ENCODE measurements at regions not wholly inside any gene's neighbourhood (a gene's known extent, or its start where the extent isn't known, plus 50 kb on each side); places are given as distances from the start of the nearest gene placed in this dataset.

DNA sequence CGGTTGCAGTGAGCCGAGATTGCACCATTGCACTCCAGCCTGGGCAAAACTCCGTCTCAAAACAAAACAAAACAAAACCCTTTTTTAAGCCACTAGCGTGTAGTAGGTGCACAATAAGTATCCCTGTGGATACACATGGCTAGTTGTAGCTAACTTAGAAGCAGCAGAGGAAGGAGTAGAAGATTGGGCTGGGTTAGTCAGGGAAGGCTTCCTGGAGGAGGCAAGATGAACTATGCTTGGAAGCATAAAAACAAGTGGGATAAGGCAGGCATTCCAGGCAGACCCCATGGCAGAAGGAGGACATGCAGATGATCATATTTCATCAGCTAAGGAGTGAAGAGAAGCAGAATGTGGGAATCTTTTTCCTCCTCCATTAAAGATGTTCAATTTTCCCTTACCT is 83.4 kb downstream of the IRX5 start:
- Histone ChIP-seq H3K9me3 (no peaks in the 10 kb centered on the region), H3K36me3 (no peaks in the 10 kb centered on the region), H3K27ac (no peak overlapping the region), H3K27me3 (no peaks in the 10 kb centered on the region), H3K4me3 (no peak overlapping the region), H3K9ac (ENCODE audit: low read depth in 2 of 2, low read length in 2 of 2) (no peak overlapping the region), H3K4me1 (no peaks in the 10 kb centered on the region)
- intact Hi-C loops (cut with DNase I) = no loop called here
- TF ChIP-seq, protein P1, sequence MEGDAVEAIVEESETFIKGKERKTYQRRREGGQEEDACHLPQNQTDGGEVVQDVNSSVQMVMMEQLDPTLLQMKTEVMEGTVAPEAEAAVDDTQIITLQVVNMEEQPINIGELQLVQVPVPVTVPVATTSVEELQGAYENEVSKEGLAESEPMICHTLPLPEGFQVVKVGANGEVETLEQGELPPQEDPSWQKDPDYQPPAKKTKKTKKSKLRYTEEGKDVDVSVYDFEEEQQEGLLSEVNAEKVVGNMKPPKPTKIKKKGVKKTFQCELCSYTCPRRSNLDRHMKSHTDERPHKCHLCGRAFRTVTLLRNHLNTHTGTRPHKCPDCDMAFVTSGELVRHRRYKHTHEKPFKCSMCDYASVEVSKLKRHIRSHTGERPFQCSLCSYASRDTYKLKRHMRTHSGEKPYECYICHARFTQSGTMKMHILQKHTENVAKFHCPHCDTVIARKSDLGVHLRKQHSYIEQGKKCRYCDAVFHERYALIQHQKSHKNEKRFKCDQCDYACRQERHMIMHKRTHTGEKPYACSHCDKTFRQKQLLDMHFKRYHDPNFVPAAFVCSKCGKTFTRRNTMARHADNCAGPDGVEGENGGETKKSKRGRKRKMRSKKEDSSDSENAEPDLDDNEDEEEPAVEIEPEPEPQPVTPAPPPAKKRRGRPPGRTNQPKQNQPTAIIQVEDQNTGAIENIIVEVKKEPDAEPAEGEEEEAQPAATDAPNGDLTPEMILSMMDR (IDR thresholded peaks at IDR 0.05) = no peak
- DNase-seq = no peak

DNA sequence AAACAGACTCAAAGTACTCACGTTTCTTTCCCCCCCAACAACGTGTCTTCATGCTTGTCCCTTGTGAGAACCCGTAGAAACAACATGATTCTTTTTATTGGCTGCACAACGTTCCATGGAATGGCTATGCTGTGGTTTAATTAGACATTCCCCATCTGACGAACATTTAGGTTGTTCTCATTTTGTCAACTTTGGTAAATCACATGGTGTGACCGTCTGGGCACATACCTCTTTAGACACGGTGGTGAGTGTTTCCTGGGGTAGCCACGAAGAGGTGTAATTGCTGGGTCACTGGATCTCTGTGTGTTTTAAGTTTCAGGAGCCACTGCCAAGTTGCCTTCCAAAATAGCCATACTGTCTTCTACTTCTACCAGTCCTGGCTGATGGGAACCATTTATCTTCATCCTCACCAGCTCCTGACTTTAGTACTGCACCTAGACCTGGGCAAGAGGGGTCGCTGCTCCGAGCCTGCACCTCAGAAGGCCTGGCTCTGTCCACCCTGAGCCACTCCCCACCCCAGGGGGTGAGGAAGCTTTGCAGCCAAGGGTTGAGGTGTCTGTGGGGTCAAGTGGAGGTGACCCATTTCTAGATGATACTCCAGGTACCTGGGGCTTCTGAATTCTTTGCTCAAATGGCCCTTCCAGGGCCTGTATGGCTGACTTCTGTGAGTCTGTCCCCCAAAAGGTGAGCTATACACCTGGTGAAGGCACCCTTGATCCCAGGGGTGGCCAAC is 84.7 kb downstream of the IRX5 start:
- no peaks in the 10 kb centered on the region for H3K9me3 ChIP-seq
- H3K36me3 ChIP-seq = no peaks in the 10 kb centered on the region
- TF ChIP-seq, protein P1 (IDR thresholded peaks at IDR 0.05) = no peak
- no peak overlapping the region for H3K4me3 ChIP-seq
- DNase-seq = no peak
- no peak overlapping the region for H3K27ac ChIP-seq
- H3K9ac ChIP-seq (ENCODE audit: low read depth in 2 of 2, low read length in 2 of 2) = no peak overlapping the region
- intact Hi-C loops (cut with DNase I) = no loop called here
- H3K4me1 ChIP-seq = no peaks in the 10 kb centered on the region
- no peaks in the 10 kb centered on the region for H3K27me3 ChIP-seq

DNA sequence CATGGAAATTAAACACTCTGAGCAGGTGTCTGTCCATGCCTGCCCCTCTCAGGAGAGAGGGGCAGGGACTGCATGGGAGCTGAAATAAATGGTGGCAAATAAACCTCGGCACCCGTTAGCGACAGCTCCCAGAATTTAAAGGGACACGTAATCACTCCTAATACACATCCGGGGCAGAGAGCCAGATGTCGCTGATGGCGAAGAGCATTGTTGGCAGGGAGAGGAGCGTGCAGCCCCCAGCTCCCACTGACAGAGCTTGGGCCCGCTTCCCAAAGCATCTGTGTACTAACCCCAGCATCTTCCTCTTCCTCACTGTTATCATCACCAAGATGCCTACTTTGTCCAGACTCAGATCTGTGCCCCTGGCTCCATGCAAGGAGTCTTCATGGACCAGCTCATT is 85.8 kb downstream of the IRX5 start:
- TF ChIP-seq, protein P1 (IDR thresholded peaks at IDR 0.05) = no peak
- no peaks in the 10 kb centered on the region for H3K27me3 ChIP-seq
- intact Hi-C loops (cut with DNase I) = no loop called here
- H3K9me3 ChIP-seq = no peaks in the 10 kb centered on the region
- no peak overlapping the region for H3K4me3 ChIP-seq
- DNase-seq = no peak
- H3K4me1 ChIP-seq = no peaks in the 10 kb centered on the region
- H3K9ac ChIP-seq (ENCODE audit: low read depth in 2 of 2, low read length in 2 of 2) = no peak overlapping the region
- H3K36me3 ChIP-seq = no peaks in the 10 kb centered on the region
- no peak overlapping the region for H3K27ac ChIP-seq

DNA sequence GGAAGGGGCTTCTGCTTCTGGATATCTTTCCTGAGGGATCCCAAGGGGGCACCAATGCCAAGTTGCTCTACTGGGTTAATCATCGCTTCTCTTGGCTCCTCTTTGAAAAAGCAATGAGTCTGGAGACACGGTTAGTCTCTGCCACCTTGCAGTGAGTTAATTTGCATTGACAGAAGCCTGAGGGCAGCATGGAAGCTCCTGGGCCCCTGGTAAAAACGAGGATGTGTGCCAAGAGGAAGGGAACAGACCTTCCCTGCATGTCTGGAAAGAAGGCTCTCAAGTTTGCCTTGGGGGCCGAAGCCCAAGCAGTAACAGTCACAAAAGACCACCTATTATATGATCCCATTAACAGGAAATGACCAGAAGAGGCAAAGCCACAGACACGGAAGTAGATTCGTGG is 86.7 kb downstream of the IRX5 start:
- Histone ChIP-seq H3K9ac (ENCODE audit: low read depth in 2 of 2, low read length in 2 of 2) (no peak overlapping the region), H3K4me3 (no peak overlapping the region), H3K27me3 (no peaks in the 10 kb centered on the region), H3K27ac (no peak overlapping the region), H3K36me3 (no peaks in the 10 kb centered on the region), H3K9me3 (no peaks in the 10 kb centered on the region), H3K4me1 (no peaks in the 10 kb centered on the region)
- intact Hi-C loops (cut with DNase I) = no loop called here
- no peak for DNase-seq
- TF ChIP-seq, protein P1 (IDR thresholded peaks at IDR 0.05) = no peak

DNA sequence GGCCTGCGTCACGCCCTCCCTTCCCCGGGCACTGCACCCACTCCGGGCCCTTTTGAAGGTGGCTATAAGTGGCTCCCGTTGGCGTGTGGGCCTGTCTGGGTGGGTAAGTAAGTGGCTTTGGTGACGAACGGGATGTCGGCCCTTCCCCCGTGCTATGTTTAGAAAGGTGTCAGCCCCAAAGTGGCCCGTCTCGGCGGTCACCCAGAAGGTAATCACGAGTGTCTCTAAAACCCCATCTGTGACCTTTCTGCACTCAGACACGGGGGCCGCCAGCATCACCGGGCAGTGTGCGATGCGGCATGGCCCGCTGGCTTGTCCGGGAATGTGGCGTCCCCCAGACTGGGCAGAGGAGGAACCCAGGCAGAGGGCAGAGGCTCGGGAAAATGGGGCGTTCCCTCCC is 88.2 kb downstream of the IRX5 start:
- Histone ChIP-seq H3K4me1 (no peaks in the 10 kb centered on the region), H3K27me3 (no peaks in the 10 kb centered on the region), H3K4me3 (no peak overlapping the region), H3K36me3 (no peaks in the 10 kb centered on the region), H3K9me3 (no peaks in the 10 kb centered on the region), H3K9ac (ENCODE audit: low read depth in 2 of 2, low read length in 2 of 2) (no peak overlapping the region), H3K27ac (no peak overlapping the region)
- TF ChIP-seq, protein P1 (IDR thresholded peaks at IDR 0.05) = no peak
- DNase-seq = no peak
- intact Hi-C loops (cut with DNase I) = no loop called here
